Heart left ventricle (tissue), 16 donors: ENCODE measurements at regions not wholly inside any gene's neighbourhood (a gene's known extent, or its start where the extent isn't known, plus 50 kb on each side); places are given as distances from the start of the nearest gene placed in this dataset.

ENCODE experiments used
- ATAC-seq, 4 donors: fragments of 200-7000 bp; cut with Tn5 transposase; one replicate each; pipeline ENCODE4 v1.9.1; 2020 to 2022; ENCODE audit warnings: moderate library complexity in 4 of 4, mild to moderate bottlenecking in 3 of 4, moderate number of reproducible peaks in 1 of 4
- DNase-seq, 5 donors: peaks; one replicate each; pipeline ENCODE4 v3.0.0-alpha.2; 2020
- H3K27ac ChIP-seq, 12 donors: fragments of 200-600 bp; sonication (generic) in 4 of 12; one replicate each; pipeline versions ENCODE4 v1.5.0 to v1.8.0; 2016 to 2022; ENCODE audit warnings: mild to moderate bottlenecking in 2 of 12
- H3K27me3 ChIP-seq, 9 donors: fragments of 200-600 bp; sonication (generic) in 2 of 9; one replicate each; pipeline versions ENCODE4 v1.5.1 to v1.8.0; 2016 to 2022; ENCODE audit warnings: mild to moderate bottlenecking in 3 of 9
- H3K36me3 ChIP-seq, 9 donors: fragments of 200-600 bp; sonication (generic) in 2 of 9; one replicate each; pipeline versions ENCODE4 v1.5.0 to v1.8.0; 2018 to 2022; ENCODE audit warnings: mild to moderate bottlenecking in 2 of 9
- H3K4me1 ChIP-seq, 12 donors: fragments of 200-600 bp; sonication (generic) in 4 of 12; one replicate each; pipeline versions ENCODE4 v1.5.0 to v1.8.0; 2016 to 2022; ENCODE audit warnings: mild to moderate bottlenecking in 3 of 12
- H3K4me3 ChIP-seq, 12 donors: fragments of 200-600 bp; sonication (generic) in 4 of 12; one replicate each; pipeline versions ENCODE4 v1.5.0 to v1.8.0; 2017 to 2022; ENCODE audit warnings: mild to moderate bottlenecking in 9 of 12, moderate library complexity in 4 of 12
- H3K9me3 ChIP-seq, 12 donors: fragments of 200-600 bp; sonication (generic) in 4 of 12; one replicate each; pipeline versions ENCODE4 v1.5.0 to v1.8.0; 2016 to 2022; ENCODE audit warnings: mild to moderate bottlenecking in 1 of 12
- POLR2A ChIP-seq, 2 donors: fragments of 450-650 bp; IDR thresholded peaks; one replicate each; pipeline ENCODE4 v1.6.1; 2017; ENCODE audit warnings: antibody characterized with exemption in 2 of 2, mild to moderate bottlenecking in 2 of 2, moderate library complexity in 2 of 2
- WGBS, 4 donors: extraction: QIAGEN DNeasy Blood & Tissue Kit in 2 of 4; methylation state at CpG; one replicate each; pipeline versions ENCODE4 v1.1.5 to v1.1.7; 2013 to 2018; 5-methylcytosine and 5-hydroxymethylcytosine counted together
- intact Hi-C, 10 donors: fragments of 100-400 bp; cut with DNase I; formaldehyde crosslinking; loops; one replicate each; pipeline versions ENCODE4 v1.11.1 to v1.14.2; 2022
- TF ChIP-seq, protein P1 (sequence below), 12 donors: fragments of 200-600 bp; sonication (generic) in 4 of 12; IDR thresholded peaks; one replicate each; pipeline versions ENCODE4 v1.5.0 to v1.8.0; 2018 to 2022; ENCODE audit warnings: antibody characterized with exemption in 12 of 12, mild to moderate bottlenecking in 5 of 12
- donor health status: ischemic (EF 13 %, LVEDD 7.1; RV severe dilation, severe dysfunction).
- donor health status: healthy with polysubstance abuse.
- donor health status: DM: no; HTN: yes; CAD: no.
- donor health status: DM: no; HTN: no; CAD: no.
- donor health status: ischemic (EF 25% LVEDD 6.9; RV normal size, moderate dysfunction).
- donor health status: ischemic (EF 25% LVEDD 5.7; RV mildly dilated, moderate dysfunction).
- donor health status: healthy.
- donor health status: DM: yes; HTN: yes; CAD: no.
- donor health status: ischemic (EF 35%, LVEDD 5.7; RV mildly dilated, moderate dysfunction).
- donor health status: nonischemic (EF 11% LVEDD 7.7; RV severe dilation, severe dysfunction).
- donor health status: DM: yes; HTN: yes; CAD: no.
- donor health status: PGD.
- donor health status: ischemic (EF 29% LVEDD 5.4; RV normal size, mild dysfunction).
- donor health status: nonischemic (EF 23%, LVEDD 6.1; RV moderate dilation, normal function).

DNA sequence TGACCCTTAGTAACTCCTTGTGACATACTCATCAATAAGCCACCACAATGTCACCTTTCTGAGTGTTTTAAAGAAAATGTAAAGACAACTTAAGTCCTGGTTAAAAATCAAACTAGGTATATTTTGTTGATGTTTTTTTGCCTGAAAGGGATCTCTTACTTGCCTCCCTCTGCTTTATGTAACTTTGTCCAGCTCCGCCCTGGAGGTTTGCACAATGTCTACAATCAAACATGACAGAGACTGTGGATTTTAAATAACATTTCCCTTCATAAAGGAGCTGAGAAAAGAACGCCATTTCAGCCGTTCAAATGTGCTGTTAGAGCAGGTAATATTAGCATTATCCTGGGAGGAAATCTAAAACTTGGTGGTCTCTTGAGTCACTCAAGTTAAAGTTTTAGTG, 613.9 kb downstream of the SOX5 start:
- no peaks in the 10 kb centered on the region for H3K36me3 ChIP-seq
- ATAC-seq (no peak), DNase-seq (no peak)
- intact Hi-C loops: no loop called here
- no peaks in the 10 kb centered on the region for H3K4me1 ChIP-seq
- 81 to 85% (median 84%) methylated on average over 3 of the region's 3 CpGs for WGBS, 4 donors
- no peaks in the 10 kb centered on the region for H3K9me3 ChIP-seq
- no peak for TF ChIP-seq POLR2A (IDR thresholded peaks at IDR 0.05)
- TF ChIP-seq, protein P1, sequence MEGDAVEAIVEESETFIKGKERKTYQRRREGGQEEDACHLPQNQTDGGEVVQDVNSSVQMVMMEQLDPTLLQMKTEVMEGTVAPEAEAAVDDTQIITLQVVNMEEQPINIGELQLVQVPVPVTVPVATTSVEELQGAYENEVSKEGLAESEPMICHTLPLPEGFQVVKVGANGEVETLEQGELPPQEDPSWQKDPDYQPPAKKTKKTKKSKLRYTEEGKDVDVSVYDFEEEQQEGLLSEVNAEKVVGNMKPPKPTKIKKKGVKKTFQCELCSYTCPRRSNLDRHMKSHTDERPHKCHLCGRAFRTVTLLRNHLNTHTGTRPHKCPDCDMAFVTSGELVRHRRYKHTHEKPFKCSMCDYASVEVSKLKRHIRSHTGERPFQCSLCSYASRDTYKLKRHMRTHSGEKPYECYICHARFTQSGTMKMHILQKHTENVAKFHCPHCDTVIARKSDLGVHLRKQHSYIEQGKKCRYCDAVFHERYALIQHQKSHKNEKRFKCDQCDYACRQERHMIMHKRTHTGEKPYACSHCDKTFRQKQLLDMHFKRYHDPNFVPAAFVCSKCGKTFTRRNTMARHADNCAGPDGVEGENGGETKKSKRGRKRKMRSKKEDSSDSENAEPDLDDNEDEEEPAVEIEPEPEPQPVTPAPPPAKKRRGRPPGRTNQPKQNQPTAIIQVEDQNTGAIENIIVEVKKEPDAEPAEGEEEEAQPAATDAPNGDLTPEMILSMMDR (IDR thresholded peaks at IDR 0.05): no peak
- no peak overlapping the region for H3K27ac ChIP-seq
- no peaks in the 10 kb centered on the region for H3K27me3 ChIP-seq
- H3K4me3 ChIP-seq: no peak overlapping the region

DNA sequence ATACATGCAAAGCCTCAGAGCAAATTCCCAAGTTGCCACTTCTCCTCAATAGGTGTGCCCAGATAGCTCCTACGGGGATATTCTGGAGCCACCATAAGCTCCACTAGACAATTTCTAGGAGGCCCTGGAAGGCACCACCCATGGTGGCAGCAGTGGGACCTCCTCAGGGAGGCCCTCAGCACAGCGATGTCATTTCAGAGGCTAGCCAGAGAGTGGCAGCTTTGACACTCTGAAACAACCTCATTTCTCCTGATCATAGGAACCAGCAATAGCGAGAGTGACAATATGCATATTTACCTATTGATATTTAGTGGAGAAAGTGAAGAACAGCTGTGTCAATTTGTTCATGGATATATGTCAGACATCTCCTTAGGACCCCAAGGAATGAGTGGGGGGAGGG, 612.3 kb downstream of the SOX5 start:
- intact Hi-C loops: no loop called here
- H3K9me3 ChIP-seq: no peaks in the 10 kb centered on the region
- no peak for TF ChIP-seq POLR2A (IDR thresholded peaks at IDR 0.05)
- TF ChIP-seq, protein P1 (IDR thresholded peaks at IDR 0.05): no peak
- H3K4me3 ChIP-seq: no peak overlapping the region
- H3K27me3 ChIP-seq: no peaks in the 10 kb centered on the region
- ATAC-seq (no peak), DNase-seq (no peak)
- 86 to 94% (median 90%) methylated on average over 2 to 3 of the region's 3 CpGs for WGBS, 4 donors
- no peak overlapping the region for H3K27ac ChIP-seq
- H3K4me1 ChIP-seq: no peaks in the 10 kb centered on the region
- no peaks in the 10 kb centered on the region for H3K36me3 ChIP-seq

DNA sequence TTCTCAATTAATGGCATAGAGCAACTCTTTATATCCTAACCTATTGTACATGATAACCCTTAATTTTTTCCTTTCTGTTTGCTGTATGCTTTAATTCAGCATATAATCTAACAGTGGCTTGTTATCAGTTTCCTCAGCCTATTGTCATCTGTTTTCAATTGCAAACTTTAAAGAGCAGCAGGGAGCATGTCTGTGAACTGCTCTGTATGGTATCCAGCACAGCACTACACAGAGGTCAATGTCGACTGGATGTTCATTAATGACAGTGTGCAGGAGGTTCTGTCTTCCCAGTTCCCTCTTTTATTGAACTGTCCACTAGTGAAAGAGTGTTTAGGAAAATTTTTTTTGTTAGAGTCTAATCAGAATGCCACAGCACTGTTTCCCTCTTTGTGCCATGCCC, 609.1 kb downstream of the SOX5 start:
- no peak for DNase-seq
- 48 to 59% (median 52%) methylated on average over 1 of the region's 1 CpG for WGBS, 4 donors
- no peaks in the 10 kb centered on the region for H3K27me3 ChIP-seq
- no peaks in the 10 kb centered on the region for H3K9me3 ChIP-seq
- TF ChIP-seq, protein P1 (IDR thresholded peaks at IDR 0.05): no peak
- TF ChIP-seq POLR2A (IDR thresholded peaks at IDR 0.05): no peak
- no peak overlapping the region for H3K4me3 ChIP-seq
- no peaks in the 10 kb centered on the region for H3K4me1 ChIP-seq
- no peak overlapping the region for H3K27ac ChIP-seq
- intact Hi-C loops: no loop called here
- no peaks in the 10 kb centered on the region for H3K36me3 ChIP-seq
- ATAC-seq: no peak

- Histone ChIP-seq H3K4me3 (no peak overlapping the region), H3K4me1 (no peaks in the 10 kb centered on the region), H3K27ac (no peak overlapping the region), H3K27me3 (no peaks in the 10 kb centered on the region), H3K9me3 (no peaks in the 10 kb centered on the region), H3K36me3 (no peaks in the 10 kb centered on the region)
- no peak for TF ChIP-seq POLR2A (IDR thresholded peaks at IDR 0.05)
- TF ChIP-seq, protein P1 (IDR thresholded peaks at IDR 0.05): no peak
- ATAC-seq (no peak), DNase-seq (no peak)
- 79 to 89% (median 86%) methylated on average over 1 of the region's 1 CpG for WGBS, 4 donors
- intact Hi-C loops: no loop called here
These were observed 607.1 kb downstream of the SOX5 start for GRCh38 chr12:23342407-23342806.
